Gastrocnemius medialis (tissue), 4 donors: ENCODE measurements at regions not wholly inside any gene's neighbourhood (a gene's known extent, or its start where the extent isn't known, plus 50 kb on each side); places are given as distances from the start of the nearest gene placed in this dataset.

ENCODE experiments used
- CTCF ChIP-seq, 5 experiments: fragments of 450-650 bp in 3 of 5; fragments of 200-600 bp in 2 of 5; sonication (generic) in 2 of 5; IDR thresholded peaks in 4 of 5; conservative IDR thresholded peaks in 1 of 5; 1 replicate in 4 of 5; 2 replicates in 1 of 5; pipeline ENCODE4 v1.5.1; 2016 to 2019; ENCODE audit warnings: antibody characterized with exemption in 5 of 5, mild to moderate bottlenecking in 3 of 5, moderate library complexity in 3 of 5
- POLR2A ChIP-seq, 2 donors: fragments of 450-650 bp; IDR thresholded peaks; one replicate each; pipeline ENCODE4 v1.6.1; 2017; ENCODE audit warnings: antibody characterized with exemption in 2 of 2, mild to moderate bottlenecking in 2 of 2, moderate library complexity in 2 of 2

- TF ChIP-seq CTCF (IDR thresholded peaks at IDR 0.05 in 4 of 5, conservative IDR thresholded peaks at IDR 0.05 in 1 of 5) (no peak), POLR2A (IDR thresholded peaks at IDR 0.05) (no peak)
Observed at GRCh38 chr4:81981218-81981617, 392.6 kb downstream of the HNRNPD start.
